Right atrium auricular region (tissue), 2 donors: ENCODE measurements at regions not wholly inside any gene's neighbourhood (a gene's known extent, or its start where the extent isn't known, plus 50 kb on each side); places are given as distances from the start of the nearest gene placed in this dataset.

Experiments used
- DNase-seq: peaks from one replicate; pipeline ENCODE4 v3.0.0-alpha.2; 2019; ENCODE audit warnings: low spot score
- H3K27ac ChIP-seq, 2 donors: fragments of 200-600 bp; sonication (generic); 1 replicate in 1 of 2; 2 replicates in 1 of 2; pipeline ENCODE4 v1.5.1; 2016 to 2019
- H3K27me3 ChIP-seq, 2 donors: fragments of 200-600 bp; sonication (generic); one replicate each; pipeline versions ENCODE4 v1.5.1 to v1.6.0; 2017 to 2019
- H3K36me3 ChIP-seq: fragments of 200-600 bp; sonication (generic); one replicate; pipeline ENCODE4 v1.5.1; 2016
- H3K4me1 ChIP-seq, 2 donors: fragments of 200-600 bp; sonication (generic); one replicate each; pipeline versions ENCODE4 v1.5.1 to v1.6.0; 2017 to 2019
- H3K4me3 ChIP-seq, 2 donors: fragments of 200-600 bp; sonication (generic); 1 replicate in 1 of 2; 2 replicates in 1 of 2; pipeline ENCODE4 v1.5.1; 2017 to 2019; ENCODE audit warnings: mild to moderate bottlenecking in 1 of 2, moderate library complexity in 1 of 2
- H3K9me3 ChIP-seq, 2 donors: fragments of 200-600 bp; sonication (generic); one replicate each; pipeline ENCODE4 v1.5.1; 2019
- TF ChIP-seq, protein P1 (sequence below), 2 donors: fragments of 200-600 bp; sonication (generic); IDR thresholded peaks; one replicate each; pipeline ENCODE4 v1.5.1; 2019; ENCODE audit warnings: antibody characterized with exemption in 2 of 2

- Histone ChIP-seq H3K9me3 (no peaks in the 10 kb centered on the region), H3K4me3 (no peak overlapping the region), H3K36me3 (no peaks in the 10 kb centered on the region)
These were observed 343.4 kb upstream of the GYPC start for GRCh38 chr2:126312579-126312978.

DNA sequence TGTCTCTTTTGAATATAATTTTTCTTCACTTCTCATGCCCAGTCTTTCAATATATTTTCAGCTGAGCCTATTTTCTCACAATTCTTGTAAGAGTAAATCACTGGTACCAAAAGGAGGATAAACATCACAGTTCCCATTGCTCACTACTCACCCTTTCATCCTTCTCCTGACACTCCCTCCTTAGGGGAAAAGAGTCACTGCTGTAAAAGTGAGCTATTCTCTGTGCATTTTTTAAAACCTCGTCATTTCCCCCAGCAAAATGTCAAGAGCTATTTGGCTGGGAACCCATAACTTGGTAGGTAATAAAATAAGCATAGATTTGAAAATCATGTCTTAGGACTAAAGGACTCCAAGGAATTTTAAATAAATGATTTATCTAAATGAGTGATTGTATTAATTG lies 340.1 kb upstream of the GYPC start:
- Histone ChIP-seq H3K36me3 (no peaks in the 10 kb centered on the region), H3K27me3 (no peaks in the 10 kb centered on the region), H3K4me1 (no peaks in the 10 kb centered on the region), H3K9me3 (no peaks in the 10 kb centered on the region), H3K4me3 (no peak overlapping the region), H3K27ac (no peak overlapping the region)
- no peak for DNase-seq
- TF ChIP-seq, protein P1, sequence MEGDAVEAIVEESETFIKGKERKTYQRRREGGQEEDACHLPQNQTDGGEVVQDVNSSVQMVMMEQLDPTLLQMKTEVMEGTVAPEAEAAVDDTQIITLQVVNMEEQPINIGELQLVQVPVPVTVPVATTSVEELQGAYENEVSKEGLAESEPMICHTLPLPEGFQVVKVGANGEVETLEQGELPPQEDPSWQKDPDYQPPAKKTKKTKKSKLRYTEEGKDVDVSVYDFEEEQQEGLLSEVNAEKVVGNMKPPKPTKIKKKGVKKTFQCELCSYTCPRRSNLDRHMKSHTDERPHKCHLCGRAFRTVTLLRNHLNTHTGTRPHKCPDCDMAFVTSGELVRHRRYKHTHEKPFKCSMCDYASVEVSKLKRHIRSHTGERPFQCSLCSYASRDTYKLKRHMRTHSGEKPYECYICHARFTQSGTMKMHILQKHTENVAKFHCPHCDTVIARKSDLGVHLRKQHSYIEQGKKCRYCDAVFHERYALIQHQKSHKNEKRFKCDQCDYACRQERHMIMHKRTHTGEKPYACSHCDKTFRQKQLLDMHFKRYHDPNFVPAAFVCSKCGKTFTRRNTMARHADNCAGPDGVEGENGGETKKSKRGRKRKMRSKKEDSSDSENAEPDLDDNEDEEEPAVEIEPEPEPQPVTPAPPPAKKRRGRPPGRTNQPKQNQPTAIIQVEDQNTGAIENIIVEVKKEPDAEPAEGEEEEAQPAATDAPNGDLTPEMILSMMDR (IDR thresholded peaks at IDR 0.05), result no peak

More at GRCh38 chr2:126312579-126312978, 343.4 kb upstream of the GYPC start:
- no peak for DNase-seq
- Histone ChIP-seq H3K4me1 (no peaks in the 10 kb centered on the region), H3K27me3 (no peaks in the 10 kb centered on the region), H3K27ac (no peak overlapping the region)
- TF ChIP-seq, protein P1 (IDR thresholded peaks at IDR 0.05), result no peak

GRCh38 chr2:126317790-126318431 lies 338.0 kb upstream of the GYPC start:
- H3K9me3 ChIP-seq, result no peaks in the 10 kb centered on the region
- no peak for DNase-seq
- no peaks in the 10 kb centered on the region for H3K36me3 ChIP-seq
- no peak overlapping the region for H3K4me3 ChIP-seq
- no peaks in the 10 kb centered on the region for H3K27me3 ChIP-seq
- TF ChIP-seq, protein P1 (IDR thresholded peaks at IDR 0.05), result no peak
- no peak overlapping the region for H3K27ac ChIP-seq
- no peaks in the 10 kb centered on the region for H3K4me1 ChIP-seq

- Histone ChIP-seq H3K4me1 (no peaks in the 10 kb centered on the region), H3K9me3 (no peaks in the 10 kb centered on the region), H3K36me3 (no peaks in the 10 kb centered on the region), H3K4me3 (no peak overlapping the region), H3K27ac (no peak overlapping the region), H3K27me3 (no peaks in the 10 kb centered on the region)
- TF ChIP-seq, protein P1 (IDR thresholded peaks at IDR 0.05), result no peak
- no peak for DNase-seq
These were observed 333.6 kb upstream of the GYPC start for GRCh38 chr2:126322342-126322741.

DNA sequence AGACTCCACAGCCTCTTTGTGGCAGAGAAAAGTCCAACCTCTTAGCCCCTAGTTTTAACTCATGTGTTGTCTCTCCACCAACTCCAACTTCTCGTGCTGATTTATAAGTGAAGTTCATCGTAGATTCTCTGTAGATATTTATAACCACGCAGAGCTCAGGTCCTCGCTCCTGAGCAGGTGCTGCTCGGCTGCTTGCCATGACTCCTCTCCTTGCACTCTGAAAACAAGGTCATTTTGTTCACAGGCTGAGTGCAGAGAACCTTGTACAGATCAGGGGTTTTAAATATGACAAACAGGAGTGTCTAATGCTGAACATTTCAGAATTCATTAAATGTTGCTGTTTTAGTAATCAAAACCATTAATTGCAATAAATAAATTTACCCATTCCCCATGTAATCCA lies 330.8 kb upstream of the GYPC start:
- H3K4me3 ChIP-seq, result no peak overlapping the region
- no peaks in the 10 kb centered on the region for H3K4me1 ChIP-seq
- DNase-seq, result no peak
- no peaks in the 10 kb centered on the region for H3K36me3 ChIP-seq
- no peak overlapping the region for H3K27ac ChIP-seq
- no peaks in the 10 kb centered on the region for H3K27me3 ChIP-seq
- H3K9me3 ChIP-seq, result peaks cover 0 to 4% of the 10 kb centered on the region in 2 donors
- TF ChIP-seq, protein P1 (IDR thresholded peaks at IDR 0.05), result no peak

GRCh38 chr2:126329173-126329572 lies 326.8 kb upstream of the GYPC start:
- H3K4me1 ChIP-seq, result no peaks in the 10 kb centered on the region
- H3K36me3 ChIP-seq, result no peaks in the 10 kb centered on the region
- TF ChIP-seq, protein P1 (IDR thresholded peaks at IDR 0.05), result no peak
- H3K4me3 ChIP-seq, result no peak overlapping the region
- no peaks in the 10 kb centered on the region for H3K27me3 ChIP-seq
- no peak overlapping the region for H3K27ac ChIP-seq
- H3K9me3 ChIP-seq, result peaks cover 0 to 29% of the 10 kb centered on the region in 2 donors
- no peak for DNase-seq
